ENCODE measurements at regions not wholly inside any gene's neighbourhood (a gene's known extent, or its start where the extent isn't known, plus 50 kb on each side); places are given as distances from the start of the nearest gene placed in this dataset.

- Histone ChIP-seq H3K27ac (no peak overlapping the region), H3K4me1 (no peaks in the 10 kb centered on the region), H3K9me3 (no peaks in the 10 kb centered on the region), H3K4me3 (no peak overlapping the region), H3K27me3 (no peaks in the 10 kb centered on the region), H3K36me3 (no peaks in the 10 kb centered on the region)
- TF ChIP-seq POLR2A (IDR thresholded peaks at IDR 0.05) (no peak), EP300 (IDR thresholded peaks at IDR 0.05) (no peak), CTCF (IDR thresholded peaks at IDR 0.05) (no peak)
- 21 to 28% methylated on average over 3 of the region's 3 CpGs for WGBS, 2 donors
- no peak for DNase-seq (ENCODE audit: low spot score in 2 of 2)
Observed at GRCh38 chr7:92916770-92917224, 80.4 kb upstream of the CDK6 start.

GRCh38 chr7:92915348-92915747, 79.0 kb upstream of the CDK6 start:
- Histone ChIP-seq H3K9me3 (no peaks in the 10 kb centered on the region), H3K36me3 (no peaks in the 10 kb centered on the region), H3K4me3 (no peak overlapping the region), H3K4me1 (no peaks in the 10 kb centered on the region), H3K27me3 (no peaks in the 10 kb centered on the region), H3K27ac (no peak overlapping the region)
- WGBS, 2 donors = 96 to 97% methylated on average over 3 of the region's 3 CpGs
- TF ChIP-seq POLR2A (IDR thresholded peaks at IDR 0.05) (no peak), EP300 (IDR thresholded peaks at IDR 0.05) (no peak), CTCF (IDR thresholded peaks at IDR 0.05) (no peak)
- no peak for DNase-seq (ENCODE audit: low spot score in 2 of 2)

DNA sequence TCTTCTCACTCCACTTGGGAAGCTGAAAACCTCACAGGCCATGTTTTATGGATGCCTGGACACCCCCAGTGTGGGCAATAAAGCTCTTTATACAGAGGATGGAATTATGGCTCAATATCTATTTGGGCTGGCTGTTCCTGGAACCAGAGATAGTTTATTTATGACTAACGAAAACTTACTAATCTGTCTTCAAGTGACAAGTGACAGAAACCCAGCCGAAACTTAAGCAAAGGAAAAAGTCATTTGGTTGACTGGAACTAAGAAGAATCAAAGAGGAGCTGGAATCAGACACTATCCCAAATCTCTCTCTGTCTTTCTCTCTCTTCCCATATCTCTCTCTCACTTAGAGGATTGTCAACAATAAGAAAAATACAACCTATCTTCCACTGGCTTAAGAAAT, 78.3 kb upstream of the CDK6 start:
- no peak for DNase-seq (ENCODE audit: low spot score in 2 of 2)
- no peaks in the 10 kb centered on the region for H3K36me3 ChIP-seq
- no peaks in the 10 kb centered on the region for H3K27me3 ChIP-seq
- no peak for TF ChIP-seq CTCF (IDR thresholded peaks at IDR 0.05)
- no peak for TF ChIP-seq EP300 (IDR thresholded peaks at IDR 0.05)
- TF ChIP-seq POLR2A (IDR thresholded peaks at IDR 0.05) = no peak
- no peaks in the 10 kb centered on the region for H3K9me3 ChIP-seq
- H3K4me3 ChIP-seq = no peak overlapping the region
- no peak overlapping the region for H3K27ac ChIP-seq
- no peaks in the 10 kb centered on the region for H3K4me1 ChIP-seq
- 78 to 89% methylated on average over 2 of the region's 2 CpGs for WGBS, 2 donors

DNA sequence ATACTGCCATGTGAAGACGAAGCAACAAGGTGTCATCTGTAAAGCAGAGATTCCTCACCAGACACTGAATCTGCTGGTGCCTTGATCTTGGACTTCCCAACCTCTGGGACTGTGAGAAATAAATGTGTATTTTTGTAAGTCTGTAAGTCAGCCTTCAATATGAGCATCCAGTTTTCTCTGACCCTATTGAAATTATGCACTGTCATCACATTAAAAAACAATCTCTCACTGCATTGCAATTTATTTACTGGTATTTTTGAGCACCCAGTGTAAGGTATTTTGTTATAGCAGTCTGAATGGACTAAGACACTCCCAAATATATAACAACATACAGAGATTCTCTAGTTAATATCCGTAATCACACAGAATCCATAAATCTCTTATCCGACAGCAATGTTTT, 77.5 kb upstream of the CDK6 start:
- no peak for TF ChIP-seq CTCF (IDR thresholded peaks at IDR 0.05)
- TF ChIP-seq POLR2A (IDR thresholded peaks at IDR 0.05) = no peak
- no peak for TF ChIP-seq EP300 (IDR thresholded peaks at IDR 0.05)
- Histone ChIP-seq H3K27ac (no peak overlapping the region), H3K27me3 (no peaks in the 10 kb centered on the region), H3K36me3 (no peaks in the 10 kb centered on the region), H3K4me1 (no peaks in the 10 kb centered on the region), H3K4me3 (no peak overlapping the region), H3K9me3 (no peaks in the 10 kb centered on the region)
- DNase-seq (ENCODE audit: low spot score in 2 of 2) = no peak
- WGBS, 2 donors = 90 to 95% methylated on average over 3 of the region's 3 CpGs

DNA sequence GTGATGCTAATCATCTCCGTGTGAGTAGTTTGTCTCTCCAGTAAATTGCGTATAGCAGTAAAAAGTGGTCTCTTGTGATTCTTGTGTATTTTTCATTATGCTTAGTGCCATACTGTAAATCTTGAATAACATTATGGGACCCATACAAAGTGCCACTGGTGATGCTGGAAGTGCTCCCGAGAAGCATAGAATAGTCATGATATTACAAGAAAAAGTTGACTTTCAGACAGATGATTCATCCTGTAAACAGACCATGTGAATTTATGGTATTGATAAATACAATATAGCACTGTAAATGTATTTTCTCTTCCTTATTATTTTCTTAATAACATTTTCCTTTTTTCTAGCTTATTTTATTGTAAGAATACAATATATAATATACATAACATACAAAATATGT, 74.6 kb upstream of the CDK6 start:
- Histone ChIP-seq H3K4me1 (no peaks in the 10 kb centered on the region), H3K36me3 (no peaks in the 10 kb centered on the region), H3K27me3 (no peaks in the 10 kb centered on the region), H3K9me3 (no peaks in the 10 kb centered on the region), H3K4me3 (no peak overlapping the region), H3K27ac (no peak overlapping the region)
- 89 to 94% methylated on average over 3 of the region's 3 CpGs for WGBS, 2 donors
- no peak for TF ChIP-seq EP300 (IDR thresholded peaks at IDR 0.05)
- no peak for TF ChIP-seq CTCF (IDR thresholded peaks at IDR 0.05)
- TF ChIP-seq POLR2A (IDR thresholded peaks at IDR 0.05) = no peak
- no peak for DNase-seq (ENCODE audit: low spot score in 2 of 2)
